Neural progenitor cell (in vitro differentiated cells): ENCODE measurements at regions not wholly inside any gene's neighbourhood (a gene's known extent, or its start where the extent isn't known, plus 50 kb on each side); places are given as distances from the start of the nearest gene placed in this dataset.

Source experiments
- CTCF ChIP-seq: fragments of 200-600 bp; sonication (generic); IDR thresholded peaks from 2 replicates; pipeline ENCODE4 v1.5.1; 2017; ENCODE audit warnings: antibody characterized with exemption, mild to moderate bottlenecking
- EZH2 ChIP-seq: fragments of 200-600 bp; sonication (generic); IDR thresholded peaks from 2 replicates; pipeline ENCODE4 v1.6.1; 2017; ENCODE audit warnings: antibody characterized with exemption, mild to moderate bottlenecking, moderate library complexity
- EZH2phosphoT487 ChIP-seq: fragments of 200-600 bp; sonication (generic); IDR thresholded peaks from 2 replicates; pipeline ENCODE4 v1.6.1; 2017; ENCODE audit warnings: antibody characterized with exemption

DNA sequence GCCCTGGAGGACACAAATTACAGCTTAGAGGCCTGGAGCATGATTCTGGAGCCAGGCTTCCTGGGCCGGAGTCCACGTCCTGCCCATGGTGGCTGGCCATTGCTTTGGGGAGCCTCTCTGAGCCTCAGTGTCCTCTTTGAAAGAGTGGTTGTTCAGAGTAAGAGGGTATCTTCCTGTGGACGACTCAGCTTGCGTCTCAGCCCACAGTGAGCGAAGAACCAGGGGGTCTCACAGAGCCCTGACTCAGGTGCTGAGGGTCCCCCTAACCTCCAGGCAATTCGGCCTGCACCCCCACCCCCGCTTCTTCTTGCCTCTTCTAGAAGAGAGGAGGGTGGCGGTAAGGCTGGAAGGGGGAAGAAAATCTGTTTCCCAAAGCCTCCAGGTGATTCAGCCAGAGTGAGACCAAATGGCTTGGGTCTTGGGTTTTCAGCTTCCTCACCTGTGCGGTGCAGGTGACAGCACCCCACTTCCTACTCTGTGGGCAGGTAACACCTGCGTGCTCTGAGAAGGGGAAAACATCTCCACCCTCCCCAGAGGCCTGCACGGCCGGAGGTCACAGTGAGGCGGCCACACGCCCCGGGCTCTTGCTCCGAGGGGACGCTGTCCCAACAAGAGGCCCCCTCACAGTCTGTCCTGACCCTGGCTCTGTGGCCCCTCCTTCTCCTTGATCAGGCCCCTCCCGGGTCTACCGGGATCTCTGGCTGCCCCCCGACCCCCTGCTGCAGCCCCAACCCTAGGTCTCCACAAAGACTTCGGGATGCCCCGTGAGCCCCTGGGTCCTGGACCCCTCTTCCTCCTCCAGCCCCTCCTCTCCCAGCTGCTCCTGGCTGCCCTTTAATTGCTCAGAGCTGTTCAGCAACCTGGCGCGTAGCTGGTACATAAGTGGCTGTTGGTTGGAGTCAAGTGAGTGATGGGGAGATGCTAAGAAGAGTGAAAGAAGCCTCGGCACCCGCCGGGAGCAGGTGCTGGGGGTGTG lies 119.2 kb downstream of the METRNL start:
- TF ChIP-seq CTCF, result no peak
- TF ChIP-seq EZH2, result no peak
- TF ChIP-seq EZH2phosphoT487, result no peak
